Dedifferentiated amniotic fluid mesenchymal stem cell (primary cell): ENCODE measurements at regions not wholly inside any gene's neighbourhood (a gene's known extent, or its start where the extent isn't known, plus 50 kb on each side); places are given as distances from the start of the nearest gene placed in this dataset.
"Not testable (repeated sequence)": the region's sequence is repeated elsewhere in the genome, so short reads cannot be mapped to it uniquely, and the experiment has no call there.

Source experiments
- DNase-seq: peaks from one replicate; pipeline ENCODE4 v3.0.0-alpha.2; 2016; ENCODE audit errors: extremely low spot score

DNA sequence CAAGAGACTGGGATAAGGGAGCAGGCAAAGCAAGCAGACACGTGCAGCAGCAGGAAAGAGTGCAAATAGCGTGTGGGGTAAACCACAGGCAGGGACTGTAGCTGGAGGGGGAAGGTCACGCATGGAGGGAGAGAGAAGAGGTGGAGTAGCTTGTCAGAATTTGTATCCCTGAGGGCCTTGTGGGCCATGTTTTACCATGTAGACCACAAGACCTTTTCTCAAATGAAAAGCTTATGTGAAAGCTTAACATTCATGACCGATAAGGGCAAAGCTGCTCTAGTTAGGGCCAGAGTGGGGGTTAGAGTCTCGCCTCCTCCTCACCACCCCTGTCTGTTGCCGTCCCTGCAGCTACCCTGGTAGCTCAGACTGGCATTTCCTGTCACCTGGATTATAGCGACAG is 152.9 kb upstream of the E2F7 start:
- DNase-seq: no peak

DNA sequence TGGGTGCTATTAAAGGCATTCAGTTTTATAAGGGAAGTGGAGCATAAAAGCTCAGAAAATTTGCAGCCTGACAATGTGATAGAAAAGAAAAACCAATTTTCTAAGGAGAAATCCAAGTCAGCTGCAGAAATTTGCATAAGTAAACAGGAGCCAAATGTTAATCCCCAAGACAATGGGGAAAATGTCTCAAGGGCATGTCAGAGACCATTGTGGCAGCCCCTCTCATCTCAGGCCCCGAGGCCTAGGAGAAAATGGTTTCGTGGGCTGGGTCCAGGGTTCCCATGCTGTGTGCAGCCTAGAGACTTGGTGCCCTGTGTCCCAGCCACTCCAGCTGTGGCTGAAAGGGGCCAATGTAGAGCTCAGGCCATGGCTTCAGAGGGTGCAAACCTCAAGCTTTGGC is 150.8 kb upstream of the E2F7 start:
- not testable (repeated sequence) for DNase-seq

DNA sequence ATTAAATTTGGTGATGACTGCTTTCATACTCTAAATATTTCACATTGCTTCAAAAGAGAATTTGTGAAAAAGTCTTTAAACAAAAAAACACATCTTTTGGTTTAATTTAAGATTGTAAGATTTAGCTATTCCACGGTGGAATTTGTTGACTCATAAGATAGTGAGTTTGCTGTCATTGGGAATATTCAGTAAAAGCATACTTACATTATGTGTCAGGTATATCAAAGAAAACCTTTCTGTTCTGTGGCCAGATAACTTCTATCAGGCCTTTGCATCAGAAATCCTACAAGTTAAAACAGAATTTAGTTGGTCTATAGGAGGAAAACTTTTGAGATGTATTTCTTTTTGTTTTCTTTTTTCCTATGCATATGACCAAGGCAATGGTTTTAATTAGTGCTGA is 148.8 kb upstream of the E2F7 start:
- peak; percentile 51 for DNase-seq

DNA sequence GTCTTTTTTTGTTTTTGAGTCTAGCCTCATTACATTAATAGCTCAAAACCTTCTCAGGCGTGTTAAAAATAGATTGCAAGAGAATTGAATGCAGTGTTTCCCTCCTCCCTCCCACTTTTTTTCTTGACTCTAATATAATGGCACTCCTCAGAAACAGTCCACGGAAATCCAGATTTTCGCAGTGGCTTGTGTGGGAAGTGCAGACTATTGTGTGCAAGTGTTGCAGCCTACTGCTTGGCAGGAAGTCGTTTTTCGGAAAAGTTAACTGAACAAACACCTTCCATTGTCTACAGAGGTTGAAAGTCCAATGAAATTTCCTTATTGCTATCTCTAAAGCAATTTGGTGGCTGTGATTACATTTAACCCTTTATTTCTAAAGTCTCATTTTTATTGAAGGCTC is 147.9 kb upstream of the E2F7 start:
- DNase-seq: no peak

DNA sequence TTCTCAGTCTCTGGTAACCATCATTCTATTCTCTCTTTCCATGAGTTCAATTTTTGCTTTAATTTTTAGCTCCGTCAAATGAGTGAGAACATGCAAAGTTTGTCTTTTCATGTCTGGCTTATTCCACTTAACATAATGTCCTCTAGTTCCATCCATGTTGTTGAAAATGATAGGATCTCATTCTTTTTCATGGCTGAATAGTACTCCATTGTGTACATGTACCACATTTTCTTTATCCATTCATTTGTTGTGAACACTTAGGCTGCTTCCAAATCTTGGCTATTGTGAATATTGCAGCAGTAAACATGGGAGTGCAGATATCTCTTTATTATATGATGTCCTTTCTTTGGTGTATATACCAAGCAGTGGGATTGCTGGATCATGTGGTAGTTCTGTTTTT is 145.4 kb upstream of the E2F7 start:
- DNase-seq: no peak

DNA sequence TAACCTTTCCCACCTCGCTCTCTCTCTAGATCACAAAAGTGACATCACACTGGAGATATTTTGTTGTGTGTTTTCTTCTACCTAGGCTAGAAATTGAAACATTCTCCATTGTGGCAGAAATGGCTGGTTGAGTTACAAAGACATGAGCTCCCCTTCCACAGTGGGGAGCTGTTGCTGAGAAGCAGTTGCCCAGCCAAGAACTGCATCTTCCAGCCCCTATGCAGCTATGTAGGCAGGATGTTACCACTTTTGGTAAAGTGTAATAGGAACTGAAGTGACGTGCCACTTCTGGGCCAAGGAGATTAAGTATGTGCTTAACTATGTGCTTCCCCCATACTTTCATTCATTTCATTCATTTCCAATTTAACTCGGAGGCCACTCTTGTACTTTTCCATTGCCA is 138.7 kb upstream of the E2F7 start:
- DNase-seq: no peak

DNA sequence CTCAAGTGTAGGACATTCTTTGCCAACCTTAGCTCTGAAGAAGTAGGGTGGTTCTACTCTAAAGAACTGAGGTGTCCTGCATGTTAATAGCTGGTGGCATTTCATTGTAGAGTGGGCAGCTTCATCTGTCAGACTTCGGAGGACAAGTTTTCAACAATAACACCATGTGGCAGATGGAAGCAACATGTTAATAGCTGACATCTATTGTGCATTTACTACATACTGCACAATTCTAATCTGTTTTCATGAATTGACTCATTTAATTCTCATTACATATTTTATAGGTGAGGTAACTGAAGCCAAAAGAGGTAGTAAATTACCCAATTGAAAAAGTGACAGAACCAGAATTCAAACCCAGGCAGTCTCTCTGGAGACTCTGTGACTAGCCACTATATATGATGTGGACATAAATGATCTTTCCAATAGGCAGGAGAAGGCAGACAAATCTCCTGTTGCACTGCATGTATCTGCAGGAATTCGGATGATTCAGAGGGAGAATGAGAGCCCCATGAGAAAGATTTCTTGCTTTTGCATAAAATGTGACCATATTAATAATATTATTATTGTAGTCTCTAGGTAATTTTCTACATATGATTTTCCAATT is 137.2 kb upstream of the E2F7 start:
- DNase-seq: no peak

DNA sequence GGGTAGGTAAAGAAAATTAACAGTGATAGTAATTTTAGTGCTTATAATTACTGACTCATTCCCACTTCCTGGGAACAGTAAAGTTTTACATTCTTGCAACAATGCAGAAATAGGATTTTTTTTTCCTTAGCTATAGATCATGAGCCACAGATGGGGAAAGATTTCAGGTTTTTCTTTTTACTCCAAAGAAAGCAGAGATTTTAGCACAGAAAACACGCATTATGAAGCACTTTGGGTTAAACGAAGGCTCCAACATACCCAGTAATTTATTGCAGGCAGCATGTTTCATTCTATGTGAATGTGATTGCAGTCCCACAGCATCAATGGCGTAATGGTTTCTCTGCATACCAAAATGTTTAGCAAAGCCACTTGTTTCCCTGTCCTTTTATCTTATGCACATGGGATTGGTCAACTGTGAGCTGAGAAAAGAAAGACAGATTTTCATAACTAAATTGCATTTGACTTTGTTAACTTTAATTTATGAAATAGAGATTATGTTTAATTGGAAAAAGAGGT is 124.6 kb upstream of the E2F7 start:
- DNase-seq: peak; percentile 94

DNA sequence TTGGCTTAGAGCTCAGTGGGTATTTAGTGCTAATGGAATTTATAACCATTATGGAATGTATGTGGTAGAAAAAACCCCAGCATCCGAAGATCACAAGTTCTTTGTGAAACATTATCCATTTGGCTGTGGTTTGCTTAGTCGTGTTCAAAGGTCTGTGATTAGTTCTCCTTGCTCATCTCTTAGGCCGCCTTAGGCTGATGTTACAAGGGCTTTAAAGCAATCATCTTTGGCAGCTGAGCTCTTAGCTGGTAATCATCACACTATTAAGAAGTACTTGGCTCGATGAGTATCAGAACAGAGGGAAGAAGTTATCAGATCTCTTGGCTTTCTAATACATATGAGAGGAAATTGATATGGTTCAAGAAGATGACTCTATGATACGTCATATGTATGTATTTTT is 124.1 kb upstream of the E2F7 start:
- peak; percentile 67 for DNase-seq

DNA sequence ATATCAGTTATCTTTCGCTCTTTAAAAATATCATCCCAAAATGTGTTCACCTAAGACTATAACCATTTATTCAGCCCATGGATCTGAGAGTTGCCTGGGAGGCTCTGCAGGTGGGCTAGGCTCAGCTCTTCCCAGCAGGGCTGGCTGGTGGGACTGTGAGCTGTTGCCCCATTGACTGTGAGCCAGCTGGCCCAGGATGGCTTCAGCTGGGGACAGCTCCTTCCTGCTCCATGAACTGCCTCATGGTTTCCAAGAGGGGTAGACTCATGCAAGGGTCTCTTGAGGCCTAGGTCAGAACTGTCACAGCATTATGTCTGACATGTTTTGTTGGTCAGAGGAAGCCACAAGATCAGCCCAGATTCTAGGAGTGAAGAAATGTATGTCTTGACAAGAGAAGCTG is 114.1 kb upstream of the E2F7 start:
- no peak for DNase-seq

DNA sequence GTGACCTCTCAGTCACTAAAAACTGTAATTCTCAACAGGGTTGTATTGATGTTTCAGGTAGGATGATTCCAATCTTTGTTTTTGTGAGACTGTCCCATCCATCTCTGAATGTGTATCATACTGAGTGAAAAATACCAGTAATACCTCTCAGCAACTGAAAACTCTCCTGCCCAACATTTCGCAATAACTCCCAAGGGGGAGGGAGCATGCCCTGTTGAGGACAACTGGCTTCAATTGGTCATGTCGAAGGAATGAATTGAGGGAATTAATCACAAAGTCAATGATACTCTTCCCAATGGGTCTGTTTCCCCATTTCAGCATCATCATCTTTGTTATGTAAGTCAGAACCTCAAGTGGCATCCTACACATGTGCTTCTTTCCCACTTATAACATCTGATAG is 102.4 kb upstream of the E2F7 start:
- no peak for DNase-seq

DNA sequence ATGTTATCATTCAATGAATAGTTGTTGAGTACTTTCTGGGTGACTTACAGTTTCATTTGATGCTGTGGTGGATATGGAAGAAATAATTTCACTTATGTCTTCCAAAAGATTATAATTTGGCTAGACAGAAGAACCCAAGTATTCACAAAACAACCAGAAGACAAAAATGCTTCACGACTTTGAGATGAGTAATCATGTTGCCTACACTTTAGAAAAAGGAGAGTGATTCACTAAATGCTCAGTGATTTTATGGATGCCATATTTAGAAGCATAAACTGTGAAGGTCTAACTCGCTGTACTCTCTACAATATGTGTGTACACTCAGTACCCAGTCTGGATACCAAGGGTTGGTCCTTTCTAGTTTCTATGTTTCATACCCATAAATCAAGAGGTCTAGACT is 101.3 kb upstream of the E2F7 start:
- no peak for DNase-seq

DNA sequence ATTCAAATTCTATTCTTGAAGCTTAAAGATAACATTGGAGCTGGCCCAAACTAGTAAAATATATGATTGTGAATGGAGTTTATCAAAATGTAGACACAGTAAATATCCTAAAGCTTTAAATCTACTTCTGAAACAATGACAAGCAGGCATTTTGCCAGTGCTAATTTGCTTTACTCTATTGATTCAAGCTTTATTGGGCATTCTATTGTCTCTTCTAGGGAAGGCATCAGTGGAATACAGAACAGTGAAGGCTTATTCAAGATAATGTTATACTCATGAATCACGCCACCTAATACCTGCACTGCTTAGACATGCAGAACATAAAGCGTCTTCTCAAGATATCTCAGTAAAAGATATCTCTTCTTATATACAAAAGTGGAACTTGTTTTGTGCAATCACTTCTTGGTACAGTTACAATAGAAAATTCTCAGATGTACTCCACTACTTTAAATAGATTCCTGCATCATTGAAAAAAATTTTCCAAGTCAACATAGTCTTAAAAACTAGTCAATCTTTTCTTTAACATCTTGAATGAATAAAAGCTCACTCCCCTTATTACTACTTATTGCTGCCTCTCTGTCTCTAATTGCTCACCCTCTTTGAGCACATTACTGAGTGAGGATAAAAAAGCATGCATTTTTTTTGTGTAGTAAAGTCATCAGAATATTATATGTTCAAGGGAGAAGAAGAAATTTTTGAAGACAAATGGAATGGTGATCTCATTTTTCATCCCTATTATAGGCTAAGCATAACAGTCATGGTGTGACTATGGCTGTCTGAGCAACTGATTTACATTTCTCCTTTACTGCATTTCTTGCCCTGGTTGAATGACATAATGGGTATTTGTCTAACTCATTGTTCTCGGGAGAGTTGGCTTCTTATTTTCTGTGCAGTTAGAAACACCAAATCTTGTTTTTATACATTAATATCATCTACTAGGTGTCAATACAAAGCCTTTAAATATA is 98.0 kb upstream of the E2F7 start:
- no peak for DNase-seq

DNA sequence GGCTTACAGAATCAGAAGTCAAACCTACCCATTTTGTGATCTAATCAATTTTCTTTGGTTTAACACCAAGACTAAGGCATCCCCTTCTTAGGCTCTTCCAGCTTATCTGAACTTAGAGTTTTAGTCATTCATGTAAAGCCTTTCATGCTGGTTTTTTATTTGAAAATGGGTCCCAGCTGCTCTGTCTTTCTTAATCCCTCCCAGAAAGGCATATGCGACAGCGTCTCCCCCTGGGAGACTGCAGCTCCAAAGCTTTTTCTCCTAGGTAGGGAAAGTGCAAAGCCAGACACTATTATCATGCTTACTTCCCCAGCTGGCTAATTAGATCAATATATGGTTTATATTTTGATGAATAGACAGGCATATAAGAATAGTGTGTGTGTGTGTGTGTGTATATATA is 96.6 kb upstream of the E2F7 start:
- no peak for DNase-seq

DNA sequence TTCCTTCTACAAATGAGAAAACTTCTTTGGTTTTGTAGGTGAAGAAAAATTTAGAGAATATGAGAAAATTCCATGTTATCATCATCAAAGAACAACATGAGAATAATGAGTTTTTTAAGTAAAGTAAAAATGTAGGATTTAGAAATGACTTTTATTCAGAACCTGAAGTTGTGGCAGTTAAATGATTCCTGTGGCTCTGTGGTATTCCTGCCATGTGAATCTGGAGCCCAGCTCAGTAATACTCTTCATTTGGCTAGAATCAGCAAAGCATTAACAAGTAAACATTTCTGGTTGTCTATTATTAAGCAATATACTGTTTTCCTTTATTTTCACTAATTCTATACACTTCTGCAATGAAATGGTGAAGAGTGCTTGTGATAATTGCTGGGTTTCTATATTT is 95.6 kb upstream of the E2F7 start:
- no peak for DNase-seq

DNA sequence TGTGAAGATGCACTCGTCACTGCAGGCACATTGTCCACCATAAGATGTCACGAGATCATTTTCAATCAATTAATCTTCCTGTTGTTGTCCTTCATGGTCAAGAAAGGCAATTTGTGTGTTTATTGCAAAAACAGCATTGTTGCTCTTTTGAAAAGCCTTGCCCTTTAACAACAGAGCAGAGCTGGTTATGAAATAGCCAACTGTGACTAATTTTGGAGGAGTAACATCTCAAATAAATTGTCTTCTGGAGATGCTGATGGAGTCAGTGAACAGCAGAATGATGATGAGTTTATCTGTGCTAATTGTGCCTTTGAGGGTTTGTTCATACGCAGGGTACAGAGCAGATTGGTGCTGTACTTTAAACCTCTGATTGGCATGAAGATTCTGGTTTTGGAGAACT is 88.3 kb upstream of the E2F7 start:
- no peak for DNase-seq

DNA sequence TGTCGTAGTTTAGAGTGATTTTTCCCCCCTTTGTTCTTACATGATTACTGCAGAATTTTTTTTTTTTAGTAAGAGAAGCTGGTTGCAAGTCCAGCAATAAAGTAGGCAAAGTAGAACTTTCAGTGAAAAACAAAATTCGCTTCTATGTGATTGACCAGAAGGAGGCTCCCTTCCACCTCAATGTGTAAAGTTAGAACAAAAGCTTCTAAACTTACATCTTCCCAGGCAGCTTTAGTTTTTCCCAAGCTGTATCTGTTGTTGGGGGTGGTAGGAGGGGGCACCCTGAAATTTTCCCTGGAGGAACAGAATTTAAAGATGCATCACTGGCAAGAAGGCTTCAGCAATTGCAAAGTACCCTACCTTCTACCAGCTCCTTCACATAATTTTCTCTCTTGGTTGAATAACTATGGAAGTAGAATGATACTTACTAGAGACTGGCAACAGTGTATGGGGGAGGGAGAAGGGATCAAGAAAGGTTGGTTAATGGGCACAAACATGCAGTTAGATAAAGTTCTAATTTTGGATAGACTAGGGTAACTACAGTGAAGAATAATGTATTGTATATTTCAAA is 87.3 kb upstream of the E2F7 start:
- peak; percentile 72 for DNase-seq

DNA sequence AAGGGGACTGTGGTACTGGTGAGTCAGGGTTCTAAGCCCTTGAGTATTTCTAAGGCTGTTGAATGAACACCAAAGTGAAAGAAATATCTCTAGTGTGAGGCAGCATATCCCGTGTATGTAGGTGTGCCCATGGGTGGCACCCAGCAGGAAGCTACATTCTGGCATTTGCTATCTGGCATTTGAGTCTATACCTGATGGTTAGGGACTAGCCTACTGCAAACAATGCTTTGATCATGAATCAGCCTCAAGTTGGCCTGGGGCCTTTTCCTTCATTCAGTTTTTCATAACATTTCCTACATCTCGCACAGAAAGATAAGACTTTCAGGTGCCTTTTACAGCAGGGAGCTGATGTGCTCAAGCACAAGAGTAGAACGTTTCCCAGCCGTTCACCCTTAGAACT is 85.7 kb upstream of the E2F7 start:
- no peak for DNase-seq

DNA sequence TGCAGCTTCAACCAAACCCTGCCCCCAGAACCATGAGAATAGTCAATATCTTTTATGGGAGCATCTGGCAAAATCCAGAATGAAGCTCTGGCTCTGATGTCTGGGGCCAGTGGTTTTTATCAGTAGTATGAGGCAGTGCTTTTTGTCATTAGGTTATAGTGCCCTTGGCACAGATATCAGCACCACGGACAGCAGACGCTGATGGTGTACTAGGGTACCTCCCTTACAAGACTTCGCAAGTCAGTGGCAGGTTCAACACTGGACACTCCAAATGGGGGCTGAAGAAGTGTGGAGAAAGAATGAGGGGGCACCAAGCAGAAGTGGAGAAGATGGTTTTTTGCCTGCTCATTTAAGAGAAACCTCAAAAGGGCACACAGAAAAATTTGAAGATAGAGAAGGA is 68.2 kb upstream of the E2F7 start:
- DNase-seq: no peak

DNA sequence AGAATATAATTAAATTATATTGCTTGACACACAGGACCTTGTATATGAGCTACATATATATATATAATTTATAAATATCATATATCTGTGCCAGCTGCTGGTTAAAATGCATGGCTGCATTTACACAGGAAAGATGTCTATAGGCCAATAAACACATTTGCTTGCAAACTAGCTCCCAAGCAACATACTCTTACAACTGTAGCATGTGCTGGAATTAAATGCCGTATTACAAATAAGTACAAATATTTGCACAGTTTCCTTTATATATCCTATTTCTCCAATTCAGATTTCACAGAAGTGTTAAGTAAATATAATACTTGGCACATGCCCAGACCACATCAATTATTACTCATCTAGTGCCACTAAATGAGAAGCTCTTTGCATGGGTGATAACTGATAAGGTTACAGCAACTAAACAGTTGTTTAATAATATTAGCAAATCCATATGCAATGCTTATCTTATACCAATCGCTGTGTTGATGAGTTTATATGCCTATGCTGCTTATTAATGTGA is 66.7 kb upstream of the E2F7 start:
- DNase-seq: no peak

DNA sequence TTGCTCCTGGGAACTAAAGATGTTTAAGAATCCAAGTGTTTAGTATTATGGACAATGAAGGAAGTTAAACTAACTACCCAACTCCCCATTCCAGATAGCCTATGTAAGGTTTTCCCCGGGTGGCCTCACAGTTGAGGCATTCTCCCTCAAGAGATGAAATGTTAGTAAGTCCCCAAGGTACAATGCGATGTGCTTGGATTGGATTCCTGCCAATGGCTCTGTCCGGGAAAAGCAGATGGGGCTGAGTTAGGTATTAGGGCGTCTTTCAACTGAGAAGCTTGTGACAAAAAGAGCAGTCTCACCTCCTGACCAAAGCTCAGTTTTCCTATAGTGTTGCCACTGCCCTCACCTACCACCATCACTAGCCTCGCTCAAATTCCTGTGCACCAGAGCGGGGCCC is 64.8 kb upstream of the E2F7 start:
- DNase-seq: no peak

DNA sequence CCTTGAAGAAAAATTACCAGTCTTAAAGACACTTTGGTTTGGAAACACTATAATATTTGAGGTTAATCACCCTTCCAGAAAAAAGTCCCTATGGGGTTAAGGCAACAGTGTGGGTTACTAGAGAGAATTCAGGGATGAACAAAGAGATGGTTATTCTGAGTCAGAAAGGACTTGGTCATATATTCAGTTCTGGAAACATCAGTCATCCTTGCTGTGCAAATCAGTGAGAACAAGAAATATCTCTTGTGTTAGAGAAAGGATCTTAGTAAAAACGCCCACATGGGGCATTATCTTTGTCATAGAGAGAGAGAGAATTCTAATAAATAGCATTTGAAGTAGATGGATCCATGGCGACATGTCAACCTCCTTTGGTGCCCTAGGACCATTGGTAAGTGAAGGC is 59.4 kb upstream of the E2F7 start:
- no peak for DNase-seq

DNA sequence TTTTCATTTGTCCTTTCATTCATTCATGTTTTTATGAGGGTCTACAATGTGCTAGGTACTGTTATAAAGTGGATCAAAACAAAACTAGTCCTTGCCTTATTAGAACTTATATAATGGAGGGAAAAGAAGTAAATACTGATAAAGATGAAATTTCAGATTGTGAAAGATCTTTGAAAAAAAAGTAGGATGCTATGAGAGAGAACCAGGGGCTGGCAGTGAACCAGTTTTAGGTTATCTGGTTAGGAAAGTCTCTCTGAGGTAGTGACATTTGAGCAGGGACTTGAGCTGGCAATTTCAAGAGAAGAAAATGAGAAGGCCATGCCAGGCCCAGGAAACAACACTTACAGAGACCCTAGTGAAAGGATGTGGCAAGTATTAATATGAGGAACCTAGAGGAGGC is 57.3 kb upstream of the E2F7 start:
- peak; percentile 38 for DNase-seq
